GM12878 (cell line): ENCODE measurements at regions not wholly inside any gene's neighbourhood (a gene's known extent, or its start where the extent isn't known, plus 50 kb on each side); places are given as distances from the start of the nearest gene placed in this dataset.

ENCODE experiments used
- CEBPB ChIP-seq, 2 experiments: fragments of 150-350 bp in 1 of 2; IDR thresholded peaks; 2 replicates each; pipeline ENCODE4 v1.6.1; 2012 to 2014; ENCODE audit warnings: low read depth in 2 of 2, low read length in 2 of 2, borderline replicate concordance in 1 of 2, inconsistent platforms in 1 of 2
- CREB1 ChIP-seq: IDR thresholded peaks from 2 replicates; pipeline ENCODE4 v1.6.1; 2012; ENCODE audit warnings: low read depth, mild to moderate bottlenecking, inconsistent platforms
- CTCF ChIP-seq, 3 experiments: IDR thresholded peaks in 2 of 3; conservative IDR thresholded peaks in 1 of 3; 2 replicates each; pipeline ENCODE4 v1.5.1; 2011; ENCODE audit warnings: low read depth in 3 of 3, low read length in 3 of 3, mild to moderate bottlenecking in 3 of 3, control low read depth in 2 of 3, moderate library complexity in 2 of 3, inconsistent platforms in 1 of 3, mixed read lengths in 1 of 3; ENCODE audit not compliant: control insufficient read depth in 2 of 3, insufficient read depth in 1 of 3; ENCODE audit errors: extremely low read depth in 1 of 3
- GABPA ChIP-seq: IDR thresholded peaks from 2 replicates; pipeline ENCODE4 v1.6.1; 2014; ENCODE audit warnings: antibody characterized with exemption, low read depth, mild to moderate bottlenecking, inconsistent platforms
- HDAC6 ChIP-seq: fragments of 200-600 bp; sonication (generic); IDR thresholded peaks from one replicate; pipeline ENCODE4 v1.8.0; 2017; ENCODE audit warnings: antibody characterized with exemption; ENCODE audit not compliant: unreplicated experiment
- NFIC ChIP-seq: IDR thresholded peaks from 2 replicates; pipeline ENCODE4 v1.6.1; 2012; ENCODE audit warnings: low read depth, mild to moderate bottlenecking, inconsistent platforms, low read length, moderate library complexity
- POLR2A ChIP-seq: IDR thresholded peaks from 2 replicates; pipeline ENCODE4 v1.6.1; 2011; ENCODE audit warnings: low read depth, mild to moderate bottlenecking, low read length
- SUZ12 ChIP-seq: fragments of 200-600 bp; sonication (generic); IDR thresholded peaks from one replicate; pipeline ENCODE4 v1.6.1; 2018; ENCODE audit warnings: antibody characterized with exemption, mild to moderate bottlenecking; ENCODE audit not compliant: unreplicated experiment
- TAF1 ChIP-seq: IDR thresholded peaks from 2 replicates; pipeline ENCODE4 v1.6.1; 2011; ENCODE audit warnings: mild to moderate bottlenecking, low read depth, low read length, borderline replicate concordance
- YY1 ChIP-seq: IDR thresholded peaks from 2 replicates; pipeline ENCODE4 v1.6.1; 2011; ENCODE audit warnings: low read depth, mild to moderate bottlenecking, low read length

DNA sequence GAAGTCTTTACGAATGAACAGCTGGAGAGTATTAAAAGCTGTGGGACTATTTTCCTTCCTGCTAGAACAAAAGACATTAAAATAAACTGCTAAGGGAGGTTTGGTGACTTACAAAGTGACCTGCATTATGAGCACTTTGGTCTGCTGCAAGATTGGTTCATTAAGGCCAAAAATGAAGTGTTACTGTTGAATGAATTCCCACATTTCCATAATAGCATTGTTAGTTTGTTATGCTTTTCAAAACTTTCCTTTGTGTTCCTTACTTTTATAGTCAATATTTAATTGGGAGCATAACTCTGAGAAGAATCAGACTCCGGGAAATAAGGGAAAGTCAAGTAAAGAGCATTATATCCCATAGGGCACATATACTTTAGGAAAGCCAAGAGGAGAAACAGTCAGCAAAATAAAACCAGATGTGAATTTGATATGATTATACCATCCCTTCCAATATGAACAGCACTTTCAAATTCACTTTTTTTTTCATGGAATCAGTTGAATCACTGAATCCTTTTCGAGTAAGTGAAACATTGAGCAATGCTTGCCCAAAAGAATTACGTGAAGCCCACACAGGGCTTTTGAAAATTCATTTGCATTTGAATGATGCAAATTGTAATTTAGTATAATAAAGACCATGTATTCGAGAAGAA is 112.6 kb downstream of the KCTD12 start:
- TF ChIP-seq NFIC (no peak), CTCF (IDR thresholded peaks at IDR 0.05 in 2 of 3, conservative IDR thresholded peaks at IDR 0.05 in 1 of 3; ENCODE audit: control insufficient read depth in 2 of 3, extremely low read depth in 1 of 3, insufficient read depth in 1 of 3, low read depth in 3 of 3, low read length in 3 of 3) (no peak), CREB1 (no peak), YY1 (no peak), HDAC6 (no peak), TAF1 (no peak), POLR2A (no peak), GABPA (no peak), CEBPB (IDR thresholded peaks at IDR 0.05; ENCODE audit: borderline replicate concordance in 1 of 2, low read depth in 2 of 2, low read length in 2 of 2) (no peak), SUZ12 (no peak)
